GM10266 (cell line): ENCODE measurements at regions not wholly inside any gene's neighbourhood (a gene's known extent, or its start where the extent isn't known, plus 50 kb on each side); places are given as distances from the start of the nearest gene placed in this dataset.

Source experiments
- DNase-seq: peaks from one replicate; pipeline ENCODE4 v3.0.0; 2012; ENCODE audit errors: extremely low spot score
- CTCF ChIP-seq: IDR thresholded peaks from 2 replicates; pipeline ENCODE4 v1.5.1; 2012; ENCODE audit warnings: mild to moderate bottlenecking, low read depth; ENCODE audit not compliant: control insufficient read depth, insufficient read depth; ENCODE audit errors: missing control alignments

DNA sequence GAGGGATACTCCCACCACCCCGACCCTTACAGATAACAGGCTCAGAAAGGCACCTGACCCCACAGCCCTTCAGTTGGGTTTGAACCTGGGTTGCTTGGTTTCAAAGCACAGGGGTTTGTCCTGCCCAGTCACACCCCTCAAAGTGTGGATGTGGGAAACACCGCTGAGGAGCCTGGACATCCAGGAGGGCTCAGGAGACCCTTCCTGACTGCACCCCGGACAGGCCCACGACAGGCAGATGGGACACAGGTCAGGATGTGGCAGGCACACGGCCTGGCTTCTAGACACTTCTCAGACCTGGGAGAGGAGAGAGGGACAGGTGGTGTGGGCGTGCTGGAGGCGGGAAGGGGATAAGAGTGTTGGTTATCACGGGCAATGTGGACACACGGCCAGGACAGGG, 932.3 kb downstream of the BRD1 start:
- TF ChIP-seq CTCF: no peak
- no peak for DNase-seq

GRCh38 chr22:48894804-48895250, 932.8 kb downstream of the BRD1 start:
- TF ChIP-seq CTCF: no peak
- no peak for DNase-seq

DNA sequence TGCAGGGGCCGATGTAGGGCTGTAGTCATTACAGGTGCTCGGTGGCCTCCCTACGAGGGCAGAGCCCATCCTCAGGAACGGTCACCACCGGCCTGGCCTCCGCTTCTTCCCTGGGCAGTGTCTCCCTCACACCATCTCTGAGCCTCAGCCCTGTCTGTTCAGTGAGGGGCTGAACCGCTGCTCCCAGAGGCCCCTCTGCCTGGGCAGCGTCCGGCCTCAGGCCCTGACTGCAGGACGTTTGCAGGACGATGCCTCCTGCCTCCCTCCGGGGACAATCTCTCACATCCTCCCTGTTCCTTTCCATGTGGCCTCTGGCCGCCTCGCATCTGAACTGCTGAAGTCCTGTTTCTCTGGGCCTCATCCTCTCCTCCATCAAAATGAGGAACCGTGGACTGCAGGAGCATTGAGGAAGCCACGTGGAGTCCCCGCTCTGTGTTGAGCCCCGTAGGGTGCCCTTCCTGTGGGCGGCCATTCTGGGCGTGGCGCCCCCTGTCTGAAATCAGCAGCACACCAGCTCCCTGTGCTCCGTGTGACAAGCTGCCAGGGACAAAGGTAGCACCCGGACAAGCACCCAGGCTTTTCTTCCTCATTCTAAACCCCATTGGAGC, 933.5 kb downstream of the BRD1 start:
- TF ChIP-seq CTCF: no peak
- DNase-seq: no peak

DNA sequence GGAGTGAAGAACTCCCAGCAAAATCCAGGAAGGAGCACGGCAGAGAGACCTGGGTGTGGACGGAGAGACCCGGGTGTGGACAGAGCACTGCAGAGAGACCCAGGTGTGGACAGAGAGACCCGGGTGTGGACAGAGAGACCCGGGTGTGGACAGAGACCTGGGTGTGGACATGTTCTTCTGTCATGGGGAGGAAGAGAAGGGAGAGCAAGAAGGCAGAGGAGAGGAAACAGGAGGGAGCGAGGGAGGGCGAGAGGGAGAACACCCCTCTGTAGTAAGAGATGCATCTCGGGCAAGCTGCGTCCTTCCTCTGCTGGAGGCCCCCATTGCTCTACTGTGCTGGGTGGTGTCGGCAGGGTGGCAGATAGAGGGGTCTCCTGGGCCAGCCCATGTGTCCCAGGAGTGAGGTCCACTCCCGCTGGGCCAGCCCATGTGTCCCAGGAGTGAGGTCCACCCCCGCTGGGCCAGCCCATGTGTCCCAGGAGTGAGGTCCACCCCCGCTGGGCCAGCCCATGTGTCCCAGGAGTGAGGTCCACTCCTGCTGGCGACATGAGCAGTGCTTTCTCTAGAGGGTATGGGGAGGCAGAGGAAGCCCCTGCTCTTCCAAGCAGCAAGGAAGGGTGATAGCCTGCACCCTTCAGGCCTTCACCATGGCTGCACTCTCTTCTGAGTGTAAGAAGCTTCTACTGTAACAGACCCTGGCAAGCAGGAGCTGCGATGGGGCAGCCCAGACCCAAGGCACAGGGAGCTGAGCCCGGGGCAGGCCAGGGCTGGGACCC, 934.2 kb downstream of the BRD1 start:
- TF ChIP-seq CTCF: no peak
- DNase-seq: no peak

- no peak for TF ChIP-seq CTCF
- DNase-seq: no peak
Observed at GRCh38 chr22:48892578-48893287, 934.9 kb downstream of the BRD1 start.

- no peak for TF ChIP-seq CTCF
- DNase-seq: no peak
Observed at GRCh38 chr22:48891688-48892577, 935.7 kb downstream of the BRD1 start.
